OCI-LY1 (cell line): ENCODE measurements at regions not wholly inside any gene's neighbourhood (a gene's known extent, or its start where the extent isn't known, plus 50 kb on each side); places are given as distances from the start of the nearest gene placed in this dataset.

Experiments
- H2AFZ ChIP-seq: fragments of 200-600 bp; sonication (generic), shearing (Covaris generic); 2 replicates; pipeline ENCODE4 v1.6.0; 2014; ENCODE audit warnings: antibody characterized with exemption, mild to moderate bottlenecking, low read length
- H3F3A ChIP-seq: fragments of 200-600 bp; sonication (generic), shearing (Covaris generic); 2 replicates; pipeline ENCODE4 v1.6.0; 2014; ENCODE audit warnings: mild to moderate bottlenecking, antibody characterized with exemption, low read length, moderate library complexity; ENCODE audit not compliant: insufficient read depth
- H3K27ac ChIP-seq: fragments of 200-600 bp; sonication (generic); 2 replicates; pipeline ENCODE4 v1.5.1; 2014; ENCODE audit warnings: low read length, mixed run types, mild to moderate bottlenecking, low read depth; ENCODE audit not compliant: poor library complexity, severe bottlenecking
- H3K27me3 ChIP-seq: fragments of 200-600 bp; sonication (generic); 2 replicates; pipeline ENCODE4 v1.6.0; 2014; ENCODE audit warnings: antibody characterized with exemption, mild to moderate bottlenecking, low read length, moderate library complexity; ENCODE audit not compliant: insufficient read depth
- H3K36me3 ChIP-seq: fragments of 200-600 bp; sonication (generic); 2 replicates; pipeline ENCODE4 v1.6.1; 2014; ENCODE audit warnings: mild to moderate bottlenecking, antibody characterized with exemption, low read length, moderate library complexity, mixed read lengths; ENCODE audit not compliant: insufficient read depth
- H3K4me1 ChIP-seq: fragments of 200-600 bp; sonication (generic); 2 replicates; pipeline ENCODE4 v1.5.1; 2014; ENCODE audit warnings: mild to moderate bottlenecking, low read length, moderate library complexity; ENCODE audit not compliant: insufficient read depth, severe bottlenecking
- H3K4me2 ChIP-seq: fragments of 200-600 bp; sonication (generic), shearing (Covaris generic); 2 replicates; pipeline ENCODE4 v1.6.1; 2014; ENCODE audit warnings: low read length
- H3K4me3 ChIP-seq: fragments of 200-600 bp; sonication (generic); 2 replicates; pipeline ENCODE4 v1.5.1; 2014; ENCODE audit warnings: low read length, low read depth, mild to moderate bottlenecking, mixed read lengths; ENCODE audit not compliant: poor library complexity, severe bottlenecking
- H3K79me2 ChIP-seq: fragments of 200-600 bp; shearing (Covaris generic); 2 replicates; pipeline ENCODE4 v1.6.1; 2016; ENCODE audit warnings: mixed run types, low read length, mixed read lengths; ENCODE audit not compliant: insufficient read depth
- H3K9ac ChIP-seq: fragments of 200-600 bp; sonication (generic), shearing (Covaris generic); 2 replicates; pipeline ENCODE4 v1.6.1; 2014; ENCODE audit warnings: mild to moderate bottlenecking, low read length, mixed read lengths
- H3K9me2 ChIP-seq: fragments of 200-600 bp; sonication (generic), shearing (Covaris generic); 2 replicates; pipeline ENCODE4 v1.6.1; 2014; ENCODE audit warnings: low read depth, mild to moderate bottlenecking, low read length, mixed read lengths
- H3K9me3 ChIP-seq: fragments of 200-600 bp; shearing (Covaris generic); 2 replicates; pipeline ENCODE4 v1.6.1; 2014; ENCODE audit warnings: low read length, mixed read lengths
- H4K20me1 ChIP-seq: fragments of 200-600 bp; sonication (generic), shearing (Covaris generic); 2 replicates; pipeline ENCODE4 v1.6.0; 2016; ENCODE audit warnings: mild to moderate bottlenecking, low read length; ENCODE audit not compliant: insufficient read depth
- EZH2 ChIP-seq: fragments of 200-600 bp; sonication (generic), shearing (Covaris generic); IDR thresholded peaks from 2 replicates; pipeline ENCODE4 v1.8.0; 2017; ENCODE audit warnings: borderline replicate concordance, mixed run types, mild to moderate bottlenecking, antibody characterized with exemption, low read length, moderate library complexity, mixed read lengths
- TF ChIP-seq, protein P1 (sequence below): fragments of 200-600 bp; sonication (generic), shearing (Covaris generic); IDR thresholded peaks from 2 replicates; pipeline ENCODE4 v1.5.1; 2017; ENCODE audit warnings: mild to moderate bottlenecking, antibody characterized with exemption, low read length, moderate library complexity, mixed read lengths

DNA sequence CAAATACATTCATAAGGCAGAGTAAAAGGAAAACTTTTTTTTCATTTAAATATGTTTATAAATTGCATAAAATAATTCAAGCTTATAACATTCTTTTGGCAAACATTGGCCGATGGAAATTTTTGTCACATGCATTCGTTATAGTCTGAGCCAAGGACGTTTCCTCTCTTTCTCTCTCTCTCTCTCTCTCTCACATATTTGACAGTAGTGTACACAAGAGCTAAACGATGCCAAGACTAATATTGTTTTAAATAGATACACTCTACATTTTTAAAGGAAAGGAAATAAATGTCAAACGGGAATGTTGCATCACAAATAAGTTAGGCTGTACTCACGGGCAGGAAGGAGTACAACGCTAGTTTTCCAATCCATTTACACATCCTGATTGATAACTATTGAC is 251.1 kb upstream of the SMIM21 start:
- Histone ChIP-seq H3F3A (no peaks in the 10 kb centered on the region), H3K4me1 (no peaks in the 10 kb centered on the region), H3K79me2 (no peaks in the 10 kb centered on the region), H3K9me2 (no peaks in the 10 kb centered on the region), H3K4me2 (no peak overlapping the region), H3K27me3 (no peaks in the 10 kb centered on the region), H2AFZ (no peak overlapping the region), H3K27ac (no peak overlapping the region), H3K4me3 (no peak overlapping the region), H3K9me3 (no peaks in the 10 kb centered on the region), H3K36me3 (no peaks in the 10 kb centered on the region), H4K20me1 (no peaks in the 10 kb centered on the region), H3K9ac (no peak overlapping the region)
- TF ChIP-seq, protein P1, sequence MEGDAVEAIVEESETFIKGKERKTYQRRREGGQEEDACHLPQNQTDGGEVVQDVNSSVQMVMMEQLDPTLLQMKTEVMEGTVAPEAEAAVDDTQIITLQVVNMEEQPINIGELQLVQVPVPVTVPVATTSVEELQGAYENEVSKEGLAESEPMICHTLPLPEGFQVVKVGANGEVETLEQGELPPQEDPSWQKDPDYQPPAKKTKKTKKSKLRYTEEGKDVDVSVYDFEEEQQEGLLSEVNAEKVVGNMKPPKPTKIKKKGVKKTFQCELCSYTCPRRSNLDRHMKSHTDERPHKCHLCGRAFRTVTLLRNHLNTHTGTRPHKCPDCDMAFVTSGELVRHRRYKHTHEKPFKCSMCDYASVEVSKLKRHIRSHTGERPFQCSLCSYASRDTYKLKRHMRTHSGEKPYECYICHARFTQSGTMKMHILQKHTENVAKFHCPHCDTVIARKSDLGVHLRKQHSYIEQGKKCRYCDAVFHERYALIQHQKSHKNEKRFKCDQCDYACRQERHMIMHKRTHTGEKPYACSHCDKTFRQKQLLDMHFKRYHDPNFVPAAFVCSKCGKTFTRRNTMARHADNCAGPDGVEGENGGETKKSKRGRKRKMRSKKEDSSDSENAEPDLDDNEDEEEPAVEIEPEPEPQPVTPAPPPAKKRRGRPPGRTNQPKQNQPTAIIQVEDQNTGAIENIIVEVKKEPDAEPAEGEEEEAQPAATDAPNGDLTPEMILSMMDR, result no peak
- no peak for TF ChIP-seq EZH2

- Histone ChIP-seq H3K9me3 (no peaks in the 10 kb centered on the region), H3K9ac (no peak overlapping the region)
- TF ChIP-seq EZH2, result no peak
- TF ChIP-seq, protein P1, result no peak
Measured at GRCh38 chr18:75677696-75678455, 250.4 kb upstream of the SMIM21 start.

DNA sequence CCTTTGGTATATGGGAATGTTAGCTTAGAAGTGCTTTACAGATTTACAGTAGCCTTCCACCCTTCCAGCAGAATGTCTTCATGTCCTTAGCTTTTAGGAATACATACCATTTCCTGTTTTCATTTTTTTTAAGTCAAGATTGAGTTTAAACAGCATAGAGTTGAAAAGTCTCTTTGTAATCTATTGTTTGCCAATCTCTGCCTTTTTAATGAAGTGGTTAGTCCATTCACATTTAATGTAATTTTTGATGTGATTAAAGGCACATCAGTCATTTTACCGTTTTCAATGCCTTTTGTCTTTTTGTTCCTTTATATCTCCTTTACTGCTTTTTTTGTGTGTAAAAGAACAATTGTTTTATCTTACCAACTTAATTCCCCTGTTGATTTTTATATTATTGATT is 233.4 kb upstream of the SMIM21 start:
- Histone ChIP-seq H3K27me3 (no peaks in the 10 kb centered on the region), H3K27ac (no peak overlapping the region), H3K9me3 (0 out of 2 replicates have a peak, but pooled peaks cover 3% of the 10 kb centered on the region), H3K79me2 (no peaks in the 10 kb centered on the region), H3K4me3 (no peak overlapping the region), H3K9ac (no peak overlapping the region), H3F3A (no peaks in the 10 kb centered on the region), H2AFZ (no peak overlapping the region), H3K4me1 (no peaks in the 10 kb centered on the region), H3K9me2 (no peaks in the 10 kb centered on the region), H4K20me1 (no peaks in the 10 kb centered on the region), H3K4me2 (no peak overlapping the region), H3K36me3 (no peaks in the 10 kb centered on the region)
- TF ChIP-seq, protein P1, result no peak
- no peak for TF ChIP-seq EZH2

More at GRCh38 chr18:75677696-75678455, 250.4 kb upstream of the SMIM21 start:
- H3K9me2 ChIP-seq, result no peaks in the 10 kb centered on the region
- no peak overlapping the region for H2AFZ ChIP-seq
- H3K27ac ChIP-seq, result no peak overlapping the region
- no peaks in the 10 kb centered on the region for H4K20me1 ChIP-seq
- H3K36me3 ChIP-seq, result no peaks in the 10 kb centered on the region
- no peak overlapping the region for H3K4me2 ChIP-seq
- H3K79me2 ChIP-seq, result no peaks in the 10 kb centered on the region
- H3K4me1 ChIP-seq, result no peaks in the 10 kb centered on the region
- H3F3A ChIP-seq, result no peaks in the 10 kb centered on the region
- no peaks in the 10 kb centered on the region for H3K27me3 ChIP-seq
- no peak overlapping the region for H3K4me3 ChIP-seq
